H1 (cell line): ENCODE measurements at regions not wholly inside any gene's neighbourhood (a gene's known extent, or its start where the extent isn't known, plus 50 kb on each side); places are given as distances from the start of the nearest gene placed in this dataset.

Experiments
- CTCF ChIA-PET: fragments of 300-600 bp; sonication (Branson Sonifier 250); formaldehyde crosslinking; loops from one replicate; lab custom pipeline; 2021; ENCODE audit not compliant: partially characterized antibody; lab: Charles Lee
- POLR2A ChIA-PET: fragments of 300-600 bp; sonication (Branson Sonifier 250); formaldehyde crosslinking; loops from one replicate; lab custom pipeline; 2021; ENCODE audit warnings: inconsistent platforms; ENCODE audit not compliant: partially characterized antibody; lab: Charles Lee
- DNase-seq, 2 experiments: peaks; one replicate each; pipeline versions ENCODE4 v3.0.0 to v3.0.0-alpha.2; 2010 to 2022; ENCODE audit warnings: low spot score in 2 of 2, low read depth in 1 of 2, mixed read lengths in 1 of 2
- FAIRE-seq: peaks from 2 replicates; lab custom pipeline; 2011; peaks lifted over from hg19 to GRCh38; lab: Jason Lieb, UNC
- H2AFZ ChIP-seq: 2 replicates; pipeline ENCODE4 v1.8.1; 2012; ENCODE audit warnings: low read length, inconsistent platforms
- H2AK5ac ChIP-seq: 2 replicates; pipeline ENCODE4 v1.6.1; 2013; ENCODE audit warnings: low read depth, low read length
- H2BK120ac ChIP-seq: replicated peaks from 2 replicates; pipeline ENCODE3; 2013; ENCODE audit warnings: low read depth, low read length, inconsistent platforms
- H2BK12ac ChIP-seq: 2 replicates; pipeline ENCODE4 v1.6.1; 2013; ENCODE audit warnings: low read depth, low read length
- H2BK15ac ChIP-seq: 2 replicates; pipeline ENCODE4 v1.6.1; 2013; ENCODE audit warnings: low read length
- H2BK20ac ChIP-seq: 2 replicates; pipeline ENCODE4 v1.6.1; 2013; ENCODE audit warnings: low read length
- H2BK5ac ChIP-seq: 2 replicates; pipeline ENCODE4 v1.6.1; 2013; ENCODE audit warnings: low read depth, low read length
- H3K14ac ChIP-seq: 2 replicates; pipeline ENCODE4 v1.6.1; 2013; ENCODE audit warnings: inconsistent platforms; ENCODE audit not compliant: insufficient read length
- H3K18ac ChIP-seq: 2 replicates; pipeline ENCODE4 v1.6.1; 2013; ENCODE audit warnings: low read length; ENCODE audit errors: extremely low read depth
- H3K23ac ChIP-seq: 2 replicates; pipeline ENCODE4 v1.6.1; 2013; ENCODE audit warnings: inconsistent platforms; ENCODE audit not compliant: insufficient read length
- H3K23me2 ChIP-seq: 2 replicates; pipeline ENCODE4 v1.6.1; 2013; ENCODE audit warnings: low read depth, low read length
- H3K27ac ChIP-seq: 2 replicates; pipeline ENCODE4 v1.6.1; 2011; ENCODE audit warnings: low read depth, low read length, inconsistent platforms
- H3K27me3 ChIP-seq, 4 experiments: replicated peaks in 1 of 4; 1 replicate in 1 of 4; 2 replicates in 3 of 4; pipeline versions ENCODE4 v1.6.1 to v1.8.1; 2011 to 2013; ENCODE audit warnings: low read length in 3 of 4, mild to moderate bottlenecking in 3 of 4, inconsistent platforms in 2 of 4, mixed read lengths in 2 of 4, moderate library complexity in 1 of 4; ENCODE audit not compliant: control insufficient read depth in 3 of 4, insufficient read depth in 3 of 4; ENCODE audit errors: extremely low read depth in 1 of 4
- H3K36me3 ChIP-seq, 4 experiments: 2 replicates each; pipeline versions ENCODE4 v1.6.1 to v1.8.1; 2011 to 2013; ENCODE audit warnings: mild to moderate bottlenecking in 4 of 4, low read length in 3 of 4, moderate library complexity in 2 of 4, control low read depth in 1 of 4, inconsistent platforms in 1 of 4; ENCODE audit not compliant: insufficient read depth in 4 of 4, control insufficient read depth in 2 of 4
- H3K4ac ChIP-seq: replicated peaks from 2 replicates; pipeline ENCODE3; 2013; ENCODE audit warnings: low read length, low read depth, mixed read lengths, inconsistent platforms; ENCODE audit not compliant: insufficient read length
- H3K4me1 ChIP-seq, 4 experiments: replicated peaks in 1 of 4; 1 replicate in 1 of 4; 2 replicates in 3 of 4; pipeline versions ENCODE4 v1.6.1 to v1.8.1; 2011 to 2013; ENCODE audit warnings: low read length in 3 of 4, inconsistent platforms in 2 of 4, mixed read lengths in 1 of 4; ENCODE audit not compliant: insufficient read depth in 4 of 4, control insufficient read depth in 3 of 4
- H3K4me2 ChIP-seq, 2 experiments: 2 replicates each; pipeline versions ENCODE4 v1.6.1 to v1.8.1; 2011 to 2013; ENCODE audit warnings: low read depth in 2 of 2, low read length in 2 of 2, control low read depth in 1 of 2, inconsistent platforms in 1 of 2, mild to moderate bottlenecking in 1 of 2; ENCODE audit not compliant: insufficient read depth in 1 of 2
- H3K4me3 ChIP-seq, 4 experiments: fragments of 200-600, 300-600 bp in 1 of 4; sonication (generic), shearing (Covaris generic), sonication (Bioruptor Twin) in 1 of 4; 2 replicates each; pipeline versions ENCODE4 v1.5.1 to v1.8.1; 2011 to 2016; ENCODE audit warnings: low read length in 4 of 4, low read depth in 3 of 4, control low read depth in 2 of 4, inconsistent platforms in 2 of 4, mild to moderate bottlenecking in 2 of 4, mixed read lengths in 1 of 4, moderate library complexity in 1 of 4; ENCODE audit not compliant: insufficient read depth in 2 of 4; ENCODE audit errors: extremely low read depth in 1 of 4
- H3K56ac ChIP-seq: replicated peaks from 2 replicates; pipeline ENCODE3; 2013; ENCODE audit warnings: low read depth, mild to moderate bottlenecking, mixed read lengths, low read length, inconsistent platforms; ENCODE audit not compliant: insufficient read length
- H3K79me1 ChIP-seq: 2 replicates; pipeline ENCODE4 v1.6.1; 2013; ENCODE audit warnings: low read depth, low read length, control low read depth
- H3K79me2 ChIP-seq, 2 experiments: 2 replicates each; pipeline versions ENCODE4 v1.6.1 to v1.8.1; 2012 to 2013; ENCODE audit warnings: low read length in 2 of 2, mild to moderate bottlenecking in 2 of 2, inconsistent platforms in 1 of 2; ENCODE audit not compliant: insufficient read depth in 2 of 2, control insufficient read depth in 1 of 2
- H3K9ac ChIP-seq, 4 experiments: replicated peaks in 1 of 4; 1 replicate in 1 of 4; 2 replicates in 3 of 4; pipeline versions ENCODE4 v1.6.1 to v1.8.1; 2011 to 2013; ENCODE audit warnings: low read depth in 3 of 4, low read length in 3 of 4, control low read depth in 2 of 4, mild to moderate bottlenecking in 2 of 4, moderate library complexity in 2 of 4, inconsistent platforms in 1 of 4; ENCODE audit errors: extremely low read depth in 1 of 4
- H3K9me3 ChIP-seq, 2 experiments: 2 replicates each; pipeline versions ENCODE4 v1.6.1 to v1.8.1; 2012 to 2013; ENCODE audit warnings: mild to moderate bottlenecking in 2 of 2, moderate library complexity in 2 of 2, control low read depth in 1 of 2, inconsistent platforms in 1 of 2, low read depth in 1 of 2, low read length in 1 of 2, mixed read lengths in 1 of 2; ENCODE audit not compliant: insufficient read depth in 2 of 2
- H4K20me1 ChIP-seq, 2 experiments: replicated peaks in 1 of 2; 2 replicates each; pipeline versions ENCODE3 to v1.8.1; 2011 to 2013; ENCODE audit warnings: inconsistent platforms in 2 of 2, low read length in 2 of 2, mild to moderate bottlenecking in 1 of 2; ENCODE audit not compliant: insufficient read depth in 2 of 2, control insufficient read depth in 1 of 2
- H4K5ac ChIP-seq: 2 replicates; pipeline ENCODE4 v1.6.1; 2013; ENCODE audit warnings: low read length, low read depth, mixed read lengths, inconsistent platforms; ENCODE audit not compliant: insufficient read length
- H4K8ac ChIP-seq: 2 replicates; pipeline ENCODE4 v1.8.0; 2013; ENCODE audit warnings: mild to moderate bottlenecking, moderate library complexity, low read length, inconsistent platforms; ENCODE audit not compliant: insufficient read depth; ENCODE audit errors: extremely low read depth
- H4K91ac ChIP-seq: replicated peaks from 2 replicates; pipeline ENCODE3; 2013; ENCODE audit warnings: low read length, mixed read lengths, inconsistent platforms; ENCODE audit not compliant: insufficient read length
- FOSL1 ChIP-seq: IDR thresholded peaks from 2 replicates; pipeline ENCODE4 v1.6.1; 2011; ENCODE audit warnings: mild to moderate bottlenecking, low read depth, low read length, moderate library complexity; ENCODE audit not compliant: insufficient read depth
- GABPA ChIP-seq: IDR thresholded peaks from 2 replicates; pipeline ENCODE4 v1.6.1; 2011; ENCODE audit warnings: mild to moderate bottlenecking, low read length, moderate library complexity, borderline replicate concordance; ENCODE audit not compliant: insufficient read depth
- JUN ChIP-seq: IDR thresholded peaks from 2 replicates; pipeline ENCODE4 v1.6.1; 2011; ENCODE audit warnings: low read depth, mild to moderate bottlenecking, improper control_type of control experiment, low read length
- POLR2AphosphoS5 ChIP-seq: IDR thresholded peaks from 2 replicates; pipeline ENCODE4 v1.6.1; 2011; ENCODE audit warnings: low read depth, low read length
- RBBP5 ChIP-seq: IDR thresholded peaks from 2 replicates; pipeline ENCODE4 v1.7.1; 2012; ENCODE audit warnings: low read depth, mild to moderate bottlenecking, inconsistent platforms, low read length, moderate library complexity, borderline replicate concordance
- SIN3A ChIP-seq, 2 experiments: IDR thresholded peaks in 1 of 2; conservative IDR thresholded peaks in 1 of 2; 2 replicates each; pipeline ENCODE4 v1.6.1; 2011 to 2012; ENCODE audit warnings: low read length in 2 of 2, improper control_type of control experiment in 1 of 2, low read depth in 1 of 2, mild to moderate bottlenecking in 1 of 2
- SP4 ChIP-seq: IDR thresholded peaks from 2 replicates; pipeline ENCODE4 v1.6.1; 2012; ENCODE audit warnings: low read length, inconsistent platforms
- TBP ChIP-seq: IDR thresholded peaks from 2 replicates; pipeline ENCODE4 v1.6.1; 2011; ENCODE audit warnings: low read depth, low read length, improper control_type of control experiment
- ZNF274 ChIP-seq: IDR thresholded peaks from 2 replicates; pipeline ENCODE4 v1.7.0; 2012; ENCODE audit warnings: low read length, borderline replicate concordance; ENCODE audit errors: extremely low read depth
- WGBS, 2 experiments: shearing (Covaris generic) in 1 of 2; methylation state at CpG; one replicate each; pipeline versions ENCODE4 v1.1.6 to v1.1.7; 2013 to 2015; ENCODE audit warnings: low lambda C conversion rate in 2 of 2, mixed read lengths in 2 of 2, inconsistent platforms in 1 of 2, low coverage in 1 of 2, missing lambda C conversion rate in 1 of 2; ENCODE audit not compliant: insufficient replicate concordance in 2 of 2, insufficient coverage in 1 of 2, insufficient read length in 1 of 2; ENCODE audit errors: extremely low coverage in 1 of 2, missing lambda C conversion rate in 1 of 2; 5-methylcytosine and 5-hydroxymethylcytosine counted together
- TF ChIP-seq, protein P1 (sequence below): IDR thresholded peaks from 2 replicates; pipeline ENCODE4 v1.6.1; 2012; ENCODE audit warnings: low read length, inconsistent platforms

- Histone ChIP-seq H3K23ac (no peak overlapping the region), H3K79me2 (no peaks in the 10 kb centered on the region), H4K5ac (no peak overlapping the region), H3K4me2 (no peak overlapping the region), H3K23me2 (no peaks in the 10 kb centered on the region), H4K91ac (no peak overlapping the region), H2BK15ac (0 out of 2 replicates have a peak overlapping the region, but pooled peaks have one; percentile 10), H4K8ac (no peak overlapping the region), H3K14ac (no peak overlapping the region), H3K9me3 (peaks cover 8 to 11% of the 10 kb centered on the region in 2 experiments; a peak in 3 of 4 replicates), H3K36me3 (no peaks in the 10 kb centered on the region), H2BK12ac (no peak overlapping the region), H3K79me1 (no peaks in the 10 kb centered on the region), H2AK5ac (peak overlapping the region; percentile 18; the same call in 1 of the 2 replicates), H2BK5ac (no peak overlapping the region), H3K4ac (no peak overlapping the region), H3K9ac (no peak overlapping the region), H4K20me1 (no peaks in the 10 kb centered on the region), H3K56ac (no peak overlapping the region), H2BK120ac (no peak overlapping the region), H2BK20ac (peak overlapping the region; percentile 53; the same call in 1 of the 2 replicates), H3K18ac (no peak overlapping the region), H2AFZ (peak overlapping the region; percentile 48), H3K27me3 (peaks cover 0 to 2% (median 0%) of the 10 kb centered on the region in 4 experiments; a peak in 2 of 7 replicates), H3K4me1 (no peaks in the 10 kb centered on the region), H3K4me3 (no peak overlapping the region), H3K27ac (no peak overlapping the region)
- CTCF ChIA-PET = no interaction called here
- POLR2A ChIA-PET = no interaction called here
- FAIRE-seq = no peak
- 95% methylated on average over 9 of the region's 9 CpGs; no CpG with 5 or more reads in 1 of the 2 experiments for WGBS, 2 experiments
- no peak for DNase-seq
- TF ChIP-seq ZNF274 (no peak), SIN3A (conservative IDR thresholded peaks at IDR 0.05 in 1 of 2, IDR thresholded peaks at IDR 0.05 in 1 of 2; ENCODE audit: low read depth in 1 of 2, low read length in 2 of 2) (no peak), FOSL1 (no peak), RBBP5 (no peak), GABPA (no peak), POLR2AphosphoS5 (no peak), SP4 (no peak), TBP (no peak), JUN (no peak)
- TF ChIP-seq, protein P1, sequence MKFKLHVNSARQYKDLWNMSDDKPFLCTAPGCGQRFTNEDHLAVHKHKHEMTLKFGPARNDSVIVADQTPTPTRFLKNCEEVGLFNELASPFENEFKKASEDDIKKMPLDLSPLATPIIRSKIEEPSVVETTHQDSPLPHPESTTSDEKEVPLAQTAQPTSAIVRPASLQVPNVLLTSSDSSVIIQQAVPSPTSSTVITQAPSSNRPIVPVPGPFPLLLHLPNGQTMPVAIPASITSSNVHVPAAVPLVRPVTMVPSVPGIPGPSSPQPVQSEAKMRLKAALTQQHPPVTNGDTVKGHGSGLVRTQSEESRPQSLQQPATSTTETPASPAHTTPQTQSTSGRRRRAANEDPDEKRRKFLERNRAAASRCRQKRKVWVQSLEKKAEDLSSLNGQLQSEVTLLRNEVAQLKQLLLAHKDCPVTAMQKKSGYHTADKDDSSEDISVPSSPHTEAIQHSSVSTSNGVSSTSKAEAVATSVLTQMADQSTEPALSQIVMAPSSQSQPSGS = no peak
Observed at GRCh38 chr2:7437716-7438632, 520.8 kb downstream of the RNF144A start.
